NCI-H524 treated with DMSO at 0.1 percent for 48 hours (cell line): ENCODE measurements at regions not wholly inside any gene's neighbourhood (a gene's known extent, or its start where the extent isn't known, plus 50 kb on each side); places are given as distances from the start of the nearest gene placed in this dataset.
A peak's percentile ranks its signal among the peaks of the same experiment; 100 is the strongest.

Source experiments
- DNase-seq: peaks from one replicate; lab custom pipeline; 2025; lab: John Stamatoyannopoulos, UW

GRCh38 chr3:72058493-72059081 lies 273.6 kb upstream of the PROK2 start:
- peak; percentile 86 for DNase-seq

GRCh38 chr3:72055436-72055835 lies 270.5 kb upstream of the PROK2 start:
- no peak for DNase-seq

GRCh38 chr3:72054976-72055375 lies 270.0 kb upstream of the PROK2 start:
- no peak for DNase-seq

- no peak for DNase-seq
Observed at GRCh38 chr3:72052841-72053409, 268.0 kb upstream of the PROK2 start.

GRCh38 chr3:72050771-72051170 lies 265.8 kb upstream of the PROK2 start:
- DNase-seq = no peak

GRCh38 chr3:72050048-72050632 lies 265.2 kb upstream of the PROK2 start:
- DNase-seq = no peak

GRCh38 chr3:72049300-72049699 lies 264.4 kb upstream of the PROK2 start:
- no peak for DNase-seq

- no peak for DNase-seq
Observed at GRCh38 chr3:72048873-72049272, 263.9 kb upstream of the PROK2 start.

- DNase-seq = no peak
Observed at GRCh38 chr3:72047221-72047871, 262.4 kb upstream of the PROK2 start.

- DNase-seq = no peak
Observed at GRCh38 chr3:72044231-72044855, 259.4 kb upstream of the PROK2 start.

- DNase-seq = no peak
Observed at GRCh38 chr3:72043204-72044133, 258.5 kb upstream of the PROK2 start.

GRCh38 chr3:72042397-72043203 lies 257.7 kb upstream of the PROK2 start:
- no peak for DNase-seq

- peak; percentile 76 for DNase-seq
Observed at GRCh38 chr3:72041511-72041910, 256.6 kb upstream of the PROK2 start.

GRCh38 chr3:72041076-72041475 lies 256.1 kb upstream of the PROK2 start:
- DNase-seq = no peak

GRCh38 chr3:72039677-72040076 lies 254.7 kb upstream of the PROK2 start:
- no peak for DNase-seq

GRCh38 chr3:72036899-72037298 lies 252.0 kb upstream of the PROK2 start:
- DNase-seq = no peak

GRCh38 chr3:72035606-72036005 lies 250.7 kb upstream of the PROK2 start:
- DNase-seq = peak; percentile 51

GRCh38 chr3:72034986-72035385 lies 250.0 kb upstream of the PROK2 start:
- DNase-seq = no peak

GRCh38 chr3:72033666-72034428 lies 248.9 kb upstream of the PROK2 start:
- DNase-seq = no peak
